AG08395 (cell line): ENCODE measurements at regions not wholly inside any gene's neighbourhood (a gene's known extent, or its start where the extent isn't known, plus 50 kb on each side); places are given as distances from the start of the nearest gene placed in this dataset.

Experiments
- DNase-seq: peaks from one replicate; pipeline ENCODE4 v3.0.0; 2012; ENCODE audit warnings: mixed read lengths, low spot score

- no peak for DNase-seq
Observed at GRCh38 chr17:72208832-72209231, 88.0 kb downstream of the SOX9 start.

- no peak for DNase-seq
Observed at GRCh38 chr17:72212041-72212440, 91.2 kb downstream of the SOX9 start.

- DNase-seq = no peak
Observed at GRCh38 chr17:72215490-72215889, 94.7 kb downstream of the SOX9 start.

- DNase-seq = no peak
Observed at GRCh38 chr17:72215928-72216327, 95.1 kb downstream of the SOX9 start.

- DNase-seq = no peak
Observed at GRCh38 chr17:72219137-72219823, 98.5 kb downstream of the SOX9 start.

GRCh38 chr17:72219824-72220493 lies 99.1 kb downstream of the SOX9 start:
- no peak for DNase-seq

GRCh38 chr17:72222661-72223380 lies 102.0 kb downstream of the SOX9 start:
- DNase-seq = no peak

GRCh38 chr17:72223866-72224291 lies 103.1 kb downstream of the SOX9 start:
- DNase-seq = no peak

GRCh38 chr17:72226322-72226721 lies 105.5 kb downstream of the SOX9 start:
- DNase-seq = no peak

GRCh38 chr17:72233986-72234385 lies 113.2 kb downstream of the SOX9 start:
- DNase-seq = no peak

GRCh38 chr17:72234985-72235384 lies 114.2 kb downstream of the SOX9 start:
- no peak for DNase-seq

- DNase-seq = no peak
Observed at GRCh38 chr17:72236980-72237633, 116.3 kb downstream of the SOX9 start.

GRCh38 chr17:72238157-72238673 lies 117.4 kb downstream of the SOX9 start:
- no peak for DNase-seq

GRCh38 chr17:72239548-72239947 lies 118.7 kb downstream of the SOX9 start:
- no peak for DNase-seq

GRCh38 chr17:72240333-72240732 lies 119.5 kb downstream of the SOX9 start:
- no peak for DNase-seq

GRCh38 chr17:72244494-72244893 lies 123.7 kb downstream of the SOX9 start:
- DNase-seq = no peak

GRCh38 chr17:72244956-72245355 lies 124.1 kb downstream of the SOX9 start:
- no peak for DNase-seq

- DNase-seq = no peak
Observed at GRCh38 chr17:72249441-72249840, 128.6 kb downstream of the SOX9 start.

- DNase-seq = no peak
Observed at GRCh38 chr17:72250206-72250605, 129.4 kb downstream of the SOX9 start.

GRCh38 chr17:72253597-72253996 lies 132.8 kb downstream of the SOX9 start:
- no peak for DNase-seq

- no peak for DNase-seq
Observed at GRCh38 chr17:72254808-72255449, 134.1 kb downstream of the SOX9 start.

- no peak for DNase-seq
Observed at GRCh38 chr17:72255481-72255880, 134.7 kb downstream of the SOX9 start.
